NCI-H1105 (cell line): ENCODE measurements at regions not wholly inside any gene's neighbourhood (a gene's known extent, or its start where the extent isn't known, plus 50 kb on each side); places are given as distances from the start of the nearest gene placed in this dataset.
"Not testable (repeated sequence)": the region's sequence is repeated elsewhere in the genome, so short reads cannot be mapped to it uniquely, and the experiment has no call there.

ENCODE experiments used
- DNase-seq: peaks from one replicate; lab custom pipeline; 2025; lab: John Stamatoyannopoulos, UW

DNA sequence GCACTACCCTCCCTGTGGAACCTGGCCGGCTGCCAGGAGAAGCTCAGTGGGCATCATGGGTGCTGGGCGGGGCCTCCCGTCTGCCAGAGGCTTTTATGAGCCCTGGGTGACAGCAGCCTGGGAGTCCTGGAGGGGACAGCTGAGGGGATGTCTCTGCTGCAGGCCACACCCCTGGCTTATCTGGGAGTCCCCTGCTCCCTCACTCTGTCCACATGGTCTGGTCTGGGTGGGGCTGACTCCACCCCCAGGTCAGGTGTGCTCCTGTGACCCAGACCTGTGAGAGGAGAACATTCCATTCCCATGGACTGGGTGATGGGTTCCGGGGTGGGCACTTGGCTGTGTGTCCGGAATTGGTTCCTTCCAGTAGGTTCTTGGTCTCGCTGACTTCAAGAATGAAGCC, 369.3 kb upstream of the SFSWAP start:
- DNase-seq, result not testable (repeated sequence)

DNA sequence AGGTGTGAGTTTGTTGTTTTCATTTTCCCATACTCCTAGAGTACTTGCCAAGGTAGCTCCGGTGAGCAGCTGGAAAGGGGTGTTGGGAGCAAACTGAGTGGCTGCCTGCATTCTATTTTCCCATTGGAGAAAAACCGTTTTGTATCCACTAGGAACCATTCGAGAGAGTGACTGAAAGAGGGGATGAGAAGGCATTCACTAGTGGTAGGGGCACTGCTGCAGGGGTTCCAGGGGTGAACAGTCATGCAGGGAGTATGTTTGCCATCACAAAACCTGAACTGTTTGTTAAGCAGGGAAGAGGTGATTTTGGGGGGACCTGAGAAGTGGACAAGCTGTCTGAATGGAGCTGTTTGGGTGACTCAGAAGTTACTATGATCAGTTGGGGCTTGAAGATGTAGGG, 367.5 kb upstream of the SFSWAP start:
- DNase-seq, result not testable (repeated sequence)

DNA sequence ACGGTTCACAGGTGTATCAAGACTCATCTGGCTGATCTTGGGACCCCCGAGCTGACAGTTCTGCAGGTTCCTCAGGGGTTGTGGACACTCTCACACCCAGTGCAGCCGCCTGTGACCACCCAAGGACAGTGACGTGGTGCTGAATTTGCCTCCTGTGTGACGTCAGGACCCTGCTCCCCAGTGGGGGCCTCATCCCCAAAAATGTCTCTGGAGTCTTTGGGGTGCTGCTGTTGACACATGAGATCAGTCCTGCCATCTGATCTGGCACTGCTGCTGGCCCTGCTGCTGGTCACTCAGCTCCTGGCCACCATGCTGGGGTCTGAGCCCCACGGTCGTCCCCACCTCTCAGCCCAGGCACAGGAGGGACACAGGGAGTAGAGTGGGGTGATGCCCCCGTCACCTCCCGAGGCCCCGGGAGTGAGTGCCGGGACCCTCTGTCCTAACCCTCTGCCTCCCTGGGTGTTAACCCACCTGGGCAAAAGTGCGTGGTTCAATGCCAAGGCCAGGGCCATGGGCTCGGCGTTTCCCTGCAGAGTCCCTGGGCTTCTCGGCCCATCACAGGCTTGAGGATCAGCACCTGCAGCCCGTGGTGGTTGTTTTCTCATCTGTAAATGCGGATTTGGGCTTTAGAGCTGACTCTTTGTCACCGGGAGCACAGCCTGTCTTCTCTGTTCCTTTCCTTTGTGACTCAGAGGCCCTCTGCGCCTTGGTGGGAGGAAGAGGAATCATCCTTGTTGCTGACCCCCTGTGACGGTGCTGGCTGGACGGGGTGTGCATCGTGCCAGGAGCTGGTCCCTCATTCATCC, 366.0 kb upstream of the SFSWAP start:
- not testable (repeated sequence) for DNase-seq

DNA sequence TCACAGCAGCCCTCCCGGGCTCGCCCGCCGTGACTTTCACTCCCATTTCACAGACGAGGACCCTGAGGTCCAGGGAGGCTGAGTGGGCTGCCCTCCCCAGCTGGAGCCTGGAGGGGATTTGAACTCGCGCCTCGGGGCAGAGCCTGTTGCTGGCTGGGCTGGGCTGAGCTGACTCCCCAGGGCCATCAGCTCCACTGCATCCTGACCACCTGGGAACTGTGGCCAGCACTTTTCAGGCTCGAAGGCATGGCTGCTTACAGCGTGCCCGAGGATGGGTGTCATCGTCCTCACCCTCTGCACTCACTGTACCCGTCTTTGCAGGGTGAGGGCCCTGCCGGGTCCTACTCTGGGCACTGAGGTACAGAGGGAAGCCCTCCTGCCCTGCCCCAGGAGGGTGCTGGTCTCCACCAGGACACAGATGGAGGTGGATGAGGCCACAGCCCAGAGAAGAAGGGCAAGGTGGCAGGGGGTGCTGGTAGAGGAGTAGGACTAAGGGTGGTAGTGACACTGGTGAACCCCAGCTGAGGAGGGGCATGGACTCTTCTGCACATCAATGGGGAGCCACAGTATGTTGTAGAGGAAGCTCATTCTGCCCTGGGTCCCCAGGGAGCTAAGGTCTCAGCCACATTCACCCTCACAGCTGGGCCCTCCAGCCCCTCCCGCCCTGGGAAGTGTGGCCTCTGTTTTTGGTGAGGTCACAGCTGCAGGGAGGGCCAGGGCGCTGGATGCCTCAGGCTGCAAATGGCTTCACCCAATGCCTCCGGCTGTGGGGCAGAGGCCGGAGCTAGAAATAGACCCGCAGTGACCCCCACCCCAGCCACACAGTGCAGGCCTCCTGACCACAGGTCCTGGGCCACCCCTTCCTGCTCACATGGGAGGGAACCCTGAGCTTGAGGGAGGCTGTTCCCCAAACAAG, 365.1 kb upstream of the SFSWAP start:
- DNase-seq, result no peak

DNA sequence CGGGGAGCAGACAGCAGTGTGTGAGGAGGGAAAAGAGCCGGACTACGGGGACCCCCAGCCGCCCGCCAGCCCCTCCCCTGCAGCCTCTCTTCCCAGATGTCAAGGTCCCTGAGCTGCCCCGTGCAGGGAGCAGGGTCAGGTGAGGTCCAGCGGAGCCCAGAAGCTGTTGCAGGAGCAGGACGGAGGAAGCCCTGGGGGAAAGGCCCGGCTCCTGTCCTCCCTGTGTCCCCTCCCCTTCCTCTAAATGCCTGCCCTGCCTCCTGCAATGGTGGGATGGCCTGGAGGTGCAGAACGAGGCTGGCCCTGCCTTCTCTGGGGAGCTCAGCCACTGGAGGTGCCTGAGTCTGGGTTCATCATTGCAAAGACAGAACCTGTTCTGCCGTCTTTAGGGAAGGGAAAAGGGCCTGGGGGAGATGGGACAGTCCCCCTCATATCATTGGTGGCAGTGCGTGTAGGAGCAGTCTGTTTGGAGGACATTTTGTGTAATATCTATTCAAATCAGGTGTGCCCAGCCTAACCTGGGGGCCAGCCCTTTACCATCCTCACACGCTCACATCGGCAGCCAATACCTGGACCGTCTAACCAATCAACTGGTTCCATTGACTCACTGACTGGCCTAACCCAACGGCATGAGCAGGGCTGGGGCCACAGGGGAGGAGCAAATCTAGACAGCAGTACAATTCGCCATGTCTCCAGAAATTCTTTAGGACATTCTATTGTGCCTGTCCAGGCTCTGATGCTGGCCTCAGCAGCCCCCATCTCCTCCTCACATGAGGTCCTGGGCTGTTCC, 364.1 kb upstream of the SFSWAP start:
- no peak for DNase-seq

DNA sequence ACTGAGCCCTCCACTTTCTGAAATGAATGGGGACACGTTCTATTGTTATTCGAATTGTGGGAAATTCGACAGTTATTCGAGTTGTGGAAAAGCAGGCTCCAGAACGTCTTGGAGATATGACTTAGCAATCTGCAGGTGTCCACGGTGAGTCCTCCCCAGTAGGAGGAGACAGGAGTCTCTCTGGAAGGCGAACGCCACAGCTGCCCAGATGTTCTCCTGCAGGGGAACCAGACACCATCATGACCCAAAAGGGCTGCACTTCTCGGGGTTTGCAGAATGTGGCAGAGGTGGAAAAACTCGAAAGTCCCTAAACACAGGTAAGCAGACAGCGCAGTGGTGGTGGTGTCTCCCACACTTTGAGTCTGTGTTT, 363.6 kb upstream of the SFSWAP start:
- DNase-seq, result no peak

DNA sequence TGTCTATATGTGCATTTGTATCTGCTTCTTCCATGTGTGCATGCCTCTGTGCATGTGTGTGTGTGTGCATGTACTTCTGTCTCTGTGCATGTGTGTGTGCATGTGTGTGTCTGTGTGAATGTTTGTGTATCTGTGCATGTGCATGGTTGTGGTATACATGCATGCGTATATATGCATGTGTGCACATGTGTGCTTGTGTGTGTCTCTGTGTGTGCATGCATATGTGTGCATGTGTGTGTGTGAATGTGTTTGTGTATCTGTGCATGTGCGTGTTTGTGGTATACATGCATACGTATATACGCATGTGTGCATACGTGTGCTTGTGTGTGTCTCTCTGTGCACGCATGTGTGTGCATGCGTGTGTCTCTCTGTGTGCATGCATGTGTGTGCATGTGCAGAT, 363.2 kb upstream of the SFSWAP start:
- DNase-seq, result no peak

DNA sequence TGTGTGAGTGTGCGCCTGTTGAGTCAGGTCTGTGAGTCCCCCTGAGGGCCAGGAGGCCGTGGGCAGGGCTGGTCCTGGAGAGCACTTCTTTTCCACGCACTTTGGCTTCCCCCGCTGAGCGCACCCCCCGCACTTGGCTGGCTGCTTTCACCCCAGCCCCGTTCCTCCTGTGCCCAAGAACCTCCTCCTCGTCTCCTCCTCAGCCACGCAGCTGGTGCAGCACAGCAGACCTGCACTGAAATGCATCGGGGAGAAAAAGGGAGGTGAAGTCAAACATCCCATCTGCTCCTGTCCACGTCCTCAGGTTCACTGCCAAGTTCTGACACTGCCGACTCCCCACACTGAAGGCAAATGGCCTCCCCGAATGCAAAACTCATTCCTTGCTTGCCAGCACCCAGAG, 362.7 kb upstream of the SFSWAP start:
- no peak for DNase-seq

DNA sequence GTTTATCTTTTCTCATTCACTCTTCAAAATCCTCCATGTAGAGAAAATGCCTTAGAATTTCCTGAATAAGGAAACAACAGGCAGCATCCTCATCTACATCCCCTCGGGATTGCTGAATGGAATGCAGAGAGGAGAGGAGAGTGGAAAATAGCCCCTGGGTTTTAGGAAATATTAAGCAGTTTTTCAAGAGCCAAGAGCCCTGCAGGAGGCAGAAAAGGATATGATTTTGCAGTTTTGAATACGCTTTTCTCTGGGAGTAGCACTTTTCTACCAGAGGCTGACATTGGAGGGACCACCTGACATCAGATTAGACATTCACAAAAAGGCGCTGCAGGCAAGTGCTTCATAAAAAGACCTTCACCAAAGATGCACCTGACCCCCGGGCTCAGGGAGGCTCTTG, 362.2 kb upstream of the SFSWAP start:
- DNase-seq, result no peak

DNA sequence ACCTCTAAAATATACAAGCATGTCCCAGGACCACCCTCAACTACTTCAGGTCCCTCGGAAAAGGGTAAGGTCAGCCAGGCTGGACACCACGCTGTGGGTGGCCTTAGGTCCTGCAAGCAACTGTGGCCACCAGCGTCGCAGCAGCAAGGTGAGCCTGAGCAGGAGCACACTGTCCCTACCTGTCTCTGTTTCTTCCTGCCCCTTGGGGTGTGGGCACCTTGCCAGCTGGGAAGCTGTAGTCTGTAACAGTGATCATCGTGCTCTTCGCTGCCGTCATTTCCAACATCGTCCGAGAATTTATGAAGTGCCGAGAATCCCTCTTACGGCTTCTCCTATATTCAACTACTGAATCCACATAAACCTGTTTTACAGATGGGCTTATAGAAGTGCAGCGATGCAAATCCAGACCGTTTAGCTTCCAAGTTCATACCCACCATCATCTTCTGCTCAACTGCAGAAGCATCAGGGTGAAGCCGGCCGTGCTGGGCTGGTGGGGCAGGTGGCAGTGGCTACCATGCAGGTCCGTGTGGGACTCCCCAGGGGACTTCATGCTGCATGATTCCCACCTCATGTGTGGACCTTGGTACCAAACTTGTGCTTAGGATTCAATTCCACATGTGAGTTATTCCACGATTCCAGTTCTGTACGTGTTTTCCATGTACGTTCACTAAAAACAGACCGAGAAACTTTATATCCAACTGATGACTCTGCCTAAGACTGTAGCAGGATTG, 361.3 kb upstream of the SFSWAP start:
- DNase-seq, result no peak

DNA sequence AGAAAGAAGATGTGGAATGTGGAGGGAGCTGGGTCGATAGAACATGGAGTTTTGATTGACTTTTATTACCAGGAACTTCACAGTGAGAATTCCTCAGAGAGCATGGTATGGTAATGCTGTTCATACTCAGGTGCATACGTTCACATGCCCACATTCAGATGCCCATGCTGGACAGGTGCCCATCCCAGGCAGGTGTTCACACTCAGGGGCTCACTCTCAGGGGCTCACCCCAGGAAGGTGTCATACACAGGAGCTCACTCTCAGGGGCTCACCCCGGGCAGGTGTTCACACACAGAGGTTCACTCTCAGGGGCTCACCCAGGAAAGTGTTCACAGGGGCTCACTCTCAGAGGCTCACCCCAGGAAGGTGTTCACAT, 360.0 kb upstream of the SFSWAP start:
- DNase-seq, result no peak

DNA sequence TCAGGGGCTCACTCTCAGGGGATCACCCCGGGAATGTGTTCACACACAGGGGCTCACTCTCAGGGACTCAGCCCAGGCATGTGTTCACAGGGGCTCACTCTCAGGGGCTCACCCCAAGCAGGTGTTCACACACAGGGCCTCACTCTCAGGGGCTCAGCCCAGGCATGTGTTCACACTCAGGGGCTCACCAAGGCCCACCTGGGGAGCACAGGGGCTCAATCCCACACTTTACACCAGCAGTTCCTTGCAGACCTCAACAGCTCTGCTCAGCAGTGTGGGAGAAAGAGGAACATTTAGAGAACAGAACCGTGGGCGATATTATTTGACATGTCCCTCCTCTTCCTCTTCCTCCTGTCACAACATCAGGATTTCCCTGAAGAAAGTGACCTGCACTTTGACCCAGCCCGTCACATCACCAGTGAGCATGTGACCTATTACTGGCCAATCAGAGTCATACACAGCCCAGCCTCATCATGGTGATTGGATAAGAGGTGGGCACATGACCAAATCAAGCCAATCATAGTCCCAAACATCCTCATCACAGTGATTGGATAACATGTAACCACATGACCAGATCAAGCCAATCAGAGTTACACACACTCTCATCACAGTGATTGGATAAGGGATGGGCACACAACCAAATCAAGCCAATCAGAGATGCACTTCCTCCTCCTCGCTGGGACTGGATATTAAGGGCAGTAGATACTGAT, 359.4 kb upstream of the SFSWAP start:
- no peak for DNase-seq

DNA sequence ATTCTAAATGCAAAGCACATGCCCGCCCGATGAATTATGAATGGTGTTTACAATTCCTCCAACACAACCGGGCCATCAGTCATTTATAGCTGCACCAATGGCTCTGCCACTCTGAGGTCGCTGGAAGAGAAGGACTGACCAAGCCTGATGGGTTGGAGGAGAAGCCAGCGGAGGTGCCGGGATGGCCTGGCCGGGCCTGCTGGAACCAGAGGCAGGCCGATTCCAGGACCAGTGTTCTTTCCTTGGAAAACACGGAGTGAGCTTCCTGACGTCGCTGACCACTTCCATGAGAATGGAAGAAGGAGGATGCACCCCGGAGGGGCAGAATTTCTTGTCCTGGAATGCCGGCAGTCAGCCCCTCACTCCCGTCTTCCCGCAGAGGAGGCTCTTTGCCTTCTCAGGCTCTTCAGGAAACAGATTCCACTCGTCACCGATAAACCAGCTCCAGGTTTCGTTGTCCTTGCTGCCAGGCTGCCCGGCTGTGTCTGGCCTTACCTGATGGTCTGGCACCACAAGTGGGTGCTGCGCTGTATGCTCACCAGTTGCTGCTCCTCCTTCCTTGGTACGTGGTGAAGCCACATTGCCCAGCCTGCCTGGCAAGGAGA, 358.5 kb upstream of the SFSWAP start:
- no peak for DNase-seq

DNA sequence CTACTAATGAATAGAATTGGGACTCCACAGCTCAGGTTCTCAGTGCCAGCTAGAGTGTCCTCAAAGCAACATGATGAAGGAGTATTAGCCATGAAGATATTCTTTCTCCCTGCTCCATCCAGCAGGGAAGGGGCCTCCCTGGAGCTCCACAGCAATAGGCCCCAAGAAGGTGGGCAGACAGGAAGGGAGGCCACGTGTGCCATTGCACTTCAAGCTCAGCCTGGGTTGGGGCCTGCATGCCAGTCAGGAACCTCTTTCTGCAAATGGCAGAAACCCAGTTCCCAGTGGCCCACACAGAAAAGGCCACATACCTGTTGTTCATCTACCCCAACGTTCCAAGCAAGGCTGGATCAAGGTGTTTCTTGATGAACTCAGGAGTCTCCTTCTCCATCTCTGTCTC, 357.5 kb upstream of the SFSWAP start:
- no peak for DNase-seq

DNA sequence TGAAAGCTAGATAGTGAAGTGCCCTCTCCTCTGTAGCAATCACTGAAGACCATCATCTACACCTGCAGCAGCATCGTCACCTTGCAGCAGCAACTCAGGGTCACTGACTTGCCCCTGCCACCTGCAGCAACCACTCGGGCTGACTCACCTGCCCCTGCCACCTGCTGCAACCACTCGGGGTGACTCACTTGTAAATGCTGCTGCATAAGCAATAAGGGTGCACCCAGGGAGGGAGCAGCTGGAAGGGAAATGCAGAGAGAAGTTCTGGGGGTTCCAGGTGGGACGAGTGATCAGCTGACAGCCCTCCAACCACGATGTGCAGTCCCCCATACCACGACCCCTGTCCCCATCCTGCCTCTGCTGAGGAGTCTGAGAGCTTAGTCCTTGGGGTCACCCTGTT, 357.1 kb upstream of the SFSWAP start:
- no peak for DNase-seq

DNA sequence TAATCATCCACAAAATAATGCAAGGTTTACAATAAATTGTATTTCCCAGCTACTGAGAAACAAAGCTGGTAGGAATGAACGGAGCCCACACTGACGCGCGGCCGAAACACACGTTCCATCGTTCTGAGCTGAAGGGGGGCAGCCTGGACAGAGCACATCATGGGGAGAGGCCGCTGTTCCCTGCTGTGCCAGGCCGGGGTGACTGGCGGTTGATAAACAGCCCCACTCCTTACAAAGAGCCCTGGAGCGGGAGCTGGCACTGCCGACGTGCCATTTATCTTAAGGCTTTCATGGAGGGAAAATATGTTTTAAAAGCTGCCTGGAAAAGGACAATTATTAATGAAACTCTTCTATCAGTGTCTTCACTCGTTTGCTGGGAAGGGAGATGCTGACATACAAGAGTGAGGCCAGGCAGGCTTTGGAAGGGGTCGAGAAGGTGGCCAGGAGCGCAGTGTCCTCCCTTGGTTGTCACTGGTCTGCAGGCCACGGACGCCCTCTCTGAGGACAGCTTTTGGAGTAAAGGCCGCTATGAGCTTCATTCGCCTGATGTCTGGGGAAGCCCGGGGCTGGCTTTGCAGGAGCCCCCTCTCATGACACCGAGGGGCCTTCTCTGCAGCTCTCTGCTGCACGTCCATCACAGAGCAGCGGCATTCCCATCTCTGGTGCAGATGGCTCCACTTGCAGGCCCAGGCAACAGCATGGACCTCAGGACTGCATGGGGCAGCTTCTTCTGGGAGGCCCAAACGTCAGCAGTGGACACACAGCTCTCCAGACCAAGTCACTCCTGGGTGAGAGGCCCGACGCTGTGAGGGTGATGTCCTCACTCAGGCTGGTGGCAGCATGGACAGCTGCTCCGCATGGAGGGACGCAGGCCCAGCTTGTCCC, 355.3 kb upstream of the SFSWAP start:
- DNase-seq, result no peak

DNA sequence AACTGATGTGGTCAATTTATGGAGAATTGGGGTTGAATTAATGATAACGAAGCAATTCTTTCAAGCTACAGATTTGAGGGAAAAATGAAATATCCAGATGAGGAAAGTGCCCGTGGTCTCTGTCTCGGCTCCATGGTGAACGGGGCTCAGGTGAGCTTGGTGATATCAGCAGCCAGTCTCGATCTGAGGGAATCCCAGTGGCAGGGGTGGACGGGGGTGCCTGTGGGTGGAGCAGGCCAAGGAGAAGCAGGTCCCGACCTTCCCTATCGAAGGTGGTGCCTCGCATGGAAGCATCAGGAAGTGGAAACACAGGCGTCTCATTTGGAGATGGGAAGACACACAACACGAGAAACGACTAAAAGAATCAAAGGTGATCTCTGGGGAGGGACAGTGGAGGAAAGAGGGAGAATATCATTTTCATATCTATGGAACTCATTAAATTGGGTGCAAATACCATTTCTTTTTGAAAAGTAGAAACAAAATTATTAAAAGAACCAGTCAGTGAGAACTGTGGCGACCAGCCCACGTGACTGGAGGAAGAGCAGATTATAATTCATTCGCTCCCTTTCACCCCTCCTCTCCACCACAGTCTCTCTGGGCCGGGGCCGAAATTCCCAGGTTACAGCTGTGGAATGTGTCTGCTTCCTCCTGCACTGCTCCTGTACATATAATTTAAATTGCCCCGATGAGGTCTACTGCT, 354.3 kb upstream of the SFSWAP start:
- DNase-seq, result no peak

DNA sequence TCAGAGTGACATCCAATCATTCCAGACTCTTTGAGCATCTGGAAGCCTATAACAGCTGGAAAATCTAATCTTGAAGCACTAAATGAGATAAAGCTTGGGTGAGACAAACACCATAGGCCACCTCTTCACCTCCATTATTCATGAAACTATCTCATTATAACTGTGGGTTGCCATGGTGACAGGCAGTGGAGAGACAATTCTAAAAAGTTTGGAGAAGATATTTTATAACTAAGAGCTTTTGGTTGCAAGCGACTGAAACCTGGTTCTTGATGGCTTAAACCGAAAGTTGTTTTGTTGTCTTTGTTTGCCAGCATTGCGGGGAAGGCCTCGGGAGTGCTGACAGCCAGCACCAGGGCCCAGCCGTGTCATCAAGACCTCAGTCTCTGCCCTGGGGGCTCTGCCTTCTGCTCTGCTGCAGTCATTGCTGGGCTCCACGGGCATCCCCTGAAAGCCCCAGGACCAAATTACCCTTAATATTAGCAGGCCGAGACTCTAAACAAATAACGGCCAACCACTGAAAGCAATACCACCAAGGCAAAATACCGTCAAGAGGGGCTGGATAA, 353.6 kb upstream of the SFSWAP start:
- no peak for DNase-seq

DNA sequence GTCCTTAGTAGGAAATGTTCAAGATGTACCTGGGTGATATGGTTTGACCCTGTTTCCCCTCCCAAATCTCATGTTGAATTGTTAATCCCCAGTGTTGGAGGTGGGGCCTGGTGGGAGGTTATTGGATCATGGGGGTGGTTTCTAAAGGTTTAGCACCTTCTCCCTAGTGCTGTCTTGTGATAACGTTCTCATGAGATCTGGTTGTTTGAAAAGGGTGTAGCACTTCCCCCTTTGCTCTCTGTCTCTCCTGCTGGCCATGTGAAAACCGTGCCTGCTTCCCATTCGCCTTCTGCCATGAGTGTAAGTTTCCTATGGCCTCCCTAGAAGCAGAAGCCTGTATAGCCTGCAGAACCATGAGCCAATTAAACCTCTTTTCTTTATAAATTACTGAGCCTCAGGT, 353.0 kb upstream of the SFSWAP start:
- DNase-seq, result no peak
